HG03520 (cell line): ENCODE measurements at regions not wholly inside any gene's neighbourhood (a gene's known extent, or its start where the extent isn't known, plus 50 kb on each side); places are given as distances from the start of the nearest gene placed in this dataset.
"Not testable (repeated sequence)": the region's sequence is repeated elsewhere in the genome, so short reads cannot be mapped to it uniquely, and the experiment has no call there.

Source experiments
- ATAC-seq: cut with Tn5 transposase; IDR thresholded peaks from one replicate; pipeline ENCODE4 v1.9.1; 2021; ENCODE audit warnings: mild to moderate bottlenecking, moderate library complexity; ENCODE audit not compliant: unreplicated experiment

- ATAC-seq = no peak
Observed at GRCh38 chr14:62455446-62455845, 589.8 kb downstream of the KCNH5 start.

- no peak for ATAC-seq
Observed at GRCh38 chr14:62462988-62463387, 582.3 kb downstream of the KCNH5 start.

GRCh38 chr14:62468946-62469345 lies 576.3 kb downstream of the KCNH5 start:
- ATAC-seq = no peak

- no peak for ATAC-seq
Observed at GRCh38 chr14:62470935-62471334, 574.3 kb downstream of the KCNH5 start.

- no peak for ATAC-seq
Observed at GRCh38 chr14:62491146-62491545, 554.1 kb downstream of the KCNH5 start.

- ATAC-seq = no peak
Observed at GRCh38 chr14:62497708-62498107, 547.5 kb downstream of the KCNH5 start.

- ATAC-seq = no peak
Observed at GRCh38 chr14:62501021-62501750, 544.1 kb downstream of the KCNH5 start.

GRCh38 chr14:62505045-62505444 lies 540.2 kb downstream of the KCNH5 start:
- no peak for ATAC-seq

- ATAC-seq = not testable (repeated sequence)
Observed at GRCh38 chr14:62521309-62521708, 523.9 kb downstream of the KCNH5 start.

GRCh38 chr14:62528296-62528695 lies 517.0 kb downstream of the KCNH5 start:
- ATAC-seq = no peak

- no peak for ATAC-seq
Observed at GRCh38 chr14:62532181-62532580, 513.1 kb downstream of the KCNH5 start.

- ATAC-seq = no peak
Observed at GRCh38 chr14:62546862-62547474, 498.3 kb downstream of the KCNH5 start.

- ATAC-seq = no peak
Observed at GRCh38 chr14:62557416-62557815, 487.8 kb downstream of the KCNH5 start.

GRCh38 chr14:62558451-62558850 lies 486.8 kb downstream of the KCNH5 start:
- no peak for ATAC-seq

- no peak for ATAC-seq
Observed at GRCh38 chr14:62585247-62585646, 460.0 kb downstream of the KCNH5 start.

- no peak for ATAC-seq
Observed at GRCh38 chr14:62592877-62593276, 452.4 kb downstream of the KCNH5 start.

GRCh38 chr14:62597143-62597542 lies 448.1 kb downstream of the KCNH5 start:
- ATAC-seq = no peak

- no peak for ATAC-seq
Observed at GRCh38 chr14:62599616-62600385, 445.5 kb downstream of the KCNH5 start.

GRCh38 chr14:62602712-62603111 lies 442.5 kb downstream of the KCNH5 start:
- ATAC-seq = no peak

GRCh38 chr14:62604524-62604923 lies 440.7 kb downstream of the KCNH5 start:
- no peak for ATAC-seq

GRCh38 chr14:62614122-62614521 lies 431.1 kb downstream of the KCNH5 start:
- ATAC-seq = no peak

- no peak for ATAC-seq
Observed at GRCh38 chr14:62616668-62617067, 428.6 kb downstream of the KCNH5 start.
